Lower leg skin (tissue), 3 donors: ENCODE measurements at regions not wholly inside any gene's neighbourhood (a gene's known extent, or its start where the extent isn't known, plus 50 kb on each side); places are given as distances from the start of the nearest gene placed in this dataset.

ENCODE experiments used
- CTCF ChIP-seq, 3 donors: fragments of 450-650 bp; IDR thresholded peaks; one replicate each; pipeline ENCODE4 v1.5.1; 2016; ENCODE audit warnings: antibody characterized with exemption in 3 of 3, mild to moderate bottlenecking in 3 of 3, moderate library complexity in 2 of 3
- POLR2A ChIP-seq, 2 donors: fragments of 450-650 bp; IDR thresholded peaks; one replicate each; pipeline ENCODE4 v1.6.1; 2016 to 2017; ENCODE audit warnings: antibody characterized with exemption in 2 of 2, mild to moderate bottlenecking in 1 of 2, moderate library complexity in 1 of 2

- TF ChIP-seq CTCF (IDR thresholded peaks at IDR 0.05) (no peak), POLR2A (IDR thresholded peaks at IDR 0.05) (no peak)
Observed at GRCh38 chr3:177733936-177734335, 536.7 kb upstream of the TBL1XR1 start.
